ENCODE measurements at regions not wholly inside any gene's neighbourhood (a gene's known extent, or its start where the extent isn't known, plus 50 kb on each side); places are given as distances from the start of the nearest gene placed in this dataset.

DNA sequence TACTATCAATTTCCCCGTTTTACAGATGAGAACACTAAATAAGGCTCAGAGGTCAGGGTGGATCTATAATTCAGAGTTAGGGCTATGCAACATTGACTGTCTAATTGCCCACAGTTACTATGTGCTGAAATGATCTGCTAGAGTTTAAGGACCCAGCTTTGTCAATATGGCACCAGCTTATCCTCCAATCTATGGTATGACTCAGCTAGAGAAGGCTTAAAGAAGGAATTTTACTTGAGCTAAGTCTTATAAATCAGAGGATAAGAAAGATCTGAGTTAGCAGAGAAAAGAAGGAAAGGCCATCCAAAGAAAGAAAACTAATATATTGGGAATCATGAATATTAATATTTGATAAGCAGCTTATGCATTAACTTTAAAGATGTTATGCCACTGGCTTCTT, 78.1 kb downstream of the ASB9 start:
- FAIRE-seq: no peak
- Histone ChIP-seq H3K27me3 (ENCODE audit: control insufficient read depth, insufficient read depth, low read length) (peaks cover 8% of the 10 kb centered on the region), H3K4me3 (ENCODE audit: low read length in 3 of 3) (no peak overlapping the region), H3K9ac (ENCODE audit: low read length in 3 of 3) (no peak overlapping the region), H3K4me1 (ENCODE audit: control insufficient read depth in 2 of 3, insufficient read depth in 2 of 3, low read depth in 1 of 3, low read length in 3 of 3) (no peaks in the 10 kb centered on the region), H3K27ac (ENCODE audit: low read depth in 2 of 2, low read length in 2 of 2) (no peak overlapping the region), H3K9me3 (ENCODE audit: control insufficient read depth in 2 of 3, insufficient read depth in 1 of 3, low read length in 3 of 3) (no peaks in the 10 kb centered on the region), H3K36me3 (ENCODE audit: control insufficient read depth in 2 of 3, insufficient read depth in 3 of 3, low read length in 3 of 3) (no peaks in the 10 kb centered on the region)
- TF ChIP-seq, protein P1, sequence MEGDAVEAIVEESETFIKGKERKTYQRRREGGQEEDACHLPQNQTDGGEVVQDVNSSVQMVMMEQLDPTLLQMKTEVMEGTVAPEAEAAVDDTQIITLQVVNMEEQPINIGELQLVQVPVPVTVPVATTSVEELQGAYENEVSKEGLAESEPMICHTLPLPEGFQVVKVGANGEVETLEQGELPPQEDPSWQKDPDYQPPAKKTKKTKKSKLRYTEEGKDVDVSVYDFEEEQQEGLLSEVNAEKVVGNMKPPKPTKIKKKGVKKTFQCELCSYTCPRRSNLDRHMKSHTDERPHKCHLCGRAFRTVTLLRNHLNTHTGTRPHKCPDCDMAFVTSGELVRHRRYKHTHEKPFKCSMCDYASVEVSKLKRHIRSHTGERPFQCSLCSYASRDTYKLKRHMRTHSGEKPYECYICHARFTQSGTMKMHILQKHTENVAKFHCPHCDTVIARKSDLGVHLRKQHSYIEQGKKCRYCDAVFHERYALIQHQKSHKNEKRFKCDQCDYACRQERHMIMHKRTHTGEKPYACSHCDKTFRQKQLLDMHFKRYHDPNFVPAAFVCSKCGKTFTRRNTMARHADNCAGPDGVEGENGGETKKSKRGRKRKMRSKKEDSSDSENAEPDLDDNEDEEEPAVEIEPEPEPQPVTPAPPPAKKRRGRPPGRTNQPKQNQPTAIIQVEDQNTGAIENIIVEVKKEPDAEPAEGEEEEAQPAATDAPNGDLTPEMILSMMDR (IDR thresholded peaks at IDR 0.05; ENCODE audit: borderline replicate concordance, extremely low read depth, insufficient read depth): no peak
- no peak for DNase-seq
- intact Hi-C loops (cut with DNase I): no loop called here

DNA sequence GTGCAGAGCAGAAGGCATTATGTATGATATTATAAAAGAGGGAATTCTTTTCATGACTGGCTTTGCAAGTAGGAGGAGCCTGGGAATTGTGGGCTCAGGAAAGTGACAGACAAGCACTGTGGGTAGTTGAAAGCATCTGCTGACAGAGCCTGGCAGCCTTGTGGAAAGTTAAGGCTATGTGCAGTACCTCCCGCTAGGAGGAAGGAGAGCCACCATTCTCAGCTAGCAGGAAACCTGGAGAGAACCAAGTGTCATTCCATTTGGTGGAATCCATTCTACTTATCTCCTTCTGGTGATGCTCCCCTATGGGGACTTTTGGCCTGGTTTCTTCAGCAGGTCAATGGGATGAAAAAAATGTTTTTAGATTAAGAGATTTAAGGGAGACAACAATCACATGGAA, 81.8 kb downstream of the ASB9 start:
- DNase-seq (no peak), FAIRE-seq (no peak)
- H3K9ac ChIP-seq (ENCODE audit: low read length in 3 of 3): no peak overlapping the region
- TF ChIP-seq, protein P1 (IDR thresholded peaks at IDR 0.05; ENCODE audit: borderline replicate concordance, extremely low read depth, insufficient read depth): no peak
- H3K36me3 ChIP-seq (ENCODE audit: control insufficient read depth in 2 of 3, insufficient read depth in 3 of 3, low read length in 3 of 3): no peaks in the 10 kb centered on the region
- H3K4me1 ChIP-seq (ENCODE audit: control insufficient read depth in 2 of 3, insufficient read depth in 2 of 3, low read depth in 1 of 3, low read length in 3 of 3): no peaks in the 10 kb centered on the region
- no peak overlapping the region for H3K4me3 ChIP-seq (ENCODE audit: low read length in 3 of 3)
- no peak overlapping the region for H3K27ac ChIP-seq (ENCODE audit: low read depth in 2 of 2, low read length in 2 of 2)
- no peaks in the 10 kb centered on the region for H3K9me3 ChIP-seq (ENCODE audit: control insufficient read depth in 2 of 3, insufficient read depth in 1 of 3, low read length in 3 of 3)
- peaks cover 4% of the 10 kb centered on the region for H3K27me3 ChIP-seq (ENCODE audit: control insufficient read depth, insufficient read depth, low read length)
- intact Hi-C loops (cut with DNase I): no loop called here

GRCh38 chrX:15177316-15177715, 92.6 kb downstream of the ASB9 start:
- intact Hi-C loops (cut with DNase I): no loop called here
- DNase-seq (no peak), FAIRE-seq (no peak)
- H3K27ac ChIP-seq (ENCODE audit: low read depth in 2 of 2, low read length in 2 of 2): no peak overlapping the region
- no peak overlapping the region for H3K9ac ChIP-seq (ENCODE audit: low read length in 3 of 3)
- H3K27me3 ChIP-seq (ENCODE audit: control insufficient read depth, insufficient read depth, low read length): peaks cover 2% of the 10 kb centered on the region
- H3K4me1 ChIP-seq (ENCODE audit: control insufficient read depth in 2 of 3, insufficient read depth in 2 of 3, low read depth in 1 of 3, low read length in 3 of 3): no peaks in the 10 kb centered on the region
- no peaks in the 10 kb centered on the region for H3K9me3 ChIP-seq (ENCODE audit: control insufficient read depth in 2 of 3, insufficient read depth in 1 of 3, low read length in 3 of 3)
- H3K4me3 ChIP-seq (ENCODE audit: low read length in 3 of 3): no peak overlapping the region
- H3K36me3 ChIP-seq (ENCODE audit: control insufficient read depth in 2 of 3, insufficient read depth in 3 of 3, low read length in 3 of 3): no peaks in the 10 kb centered on the region
- TF ChIP-seq, protein P1 (IDR thresholded peaks at IDR 0.05; ENCODE audit: borderline replicate concordance, extremely low read depth, insufficient read depth): no peak

- intact Hi-C loops (cut with DNase I): no loop called here
- Histone ChIP-seq H3K4me1 (ENCODE audit: control insufficient read depth in 2 of 3, insufficient read depth in 2 of 3, low read depth in 1 of 3, low read length in 3 of 3) (no peaks in the 10 kb centered on the region), H3K27ac (ENCODE audit: low read depth in 2 of 2, low read length in 2 of 2) (no peak overlapping the region), H3K9ac (ENCODE audit: low read length in 3 of 3) (no peak overlapping the region), H3K27me3 (ENCODE audit: control insufficient read depth, insufficient read depth, low read length) (no peaks in the 10 kb centered on the region), H3K9me3 (ENCODE audit: control insufficient read depth in 2 of 3, insufficient read depth in 1 of 3, low read length in 3 of 3) (no peaks in the 10 kb centered on the region), H3K4me3 (ENCODE audit: low read length in 3 of 3) (no peak overlapping the region), H3K36me3 (ENCODE audit: control insufficient read depth in 2 of 3, insufficient read depth in 3 of 3, low read length in 3 of 3) (no peaks in the 10 kb centered on the region)
- FAIRE-seq: peak; percentile 42
- TF ChIP-seq, protein P1 (IDR thresholded peaks at IDR 0.05; ENCODE audit: borderline replicate concordance, extremely low read depth, insufficient read depth): no peak
- no peak for DNase-seq
Observed at GRCh38 chrX:15173411-15173810, 96.5 kb downstream of the ASB9 start.

All from kidney (tissue), 13 donors.